ENCODE measurements at regions not wholly inside any gene's neighbourhood (a gene's known extent, or its start where the extent isn't known, plus 50 kb on each side); places are given as distances from the start of the nearest gene placed in this dataset.

GRCh38 chr15:67914028-67914427 lies 74.2 kb upstream of the RNU6-1 start:
- no peak for TF ChIP-seq CTCF (IDR thresholded peaks at IDR 0.05; ENCODE audit: low read length, missing control alignments)
- no peak overlapping the region for H3K4me3 ChIP-seq (replicated peaks; ENCODE audit: low read depth, low read length)
- no peak for DNase-seq (ENCODE audit: low read depth)

GRCh38 chr15:67914537-67915460 lies 75.0 kb upstream of the RNU6-1 start:
- no peak overlapping the region for H3K4me3 ChIP-seq (replicated peaks; ENCODE audit: low read depth, low read length)
- peak; percentile 47 for DNase-seq (ENCODE audit: low read depth)
- TF ChIP-seq CTCF (IDR thresholded peaks at IDR 0.05; ENCODE audit: low read length, missing control alignments), result no peak

- no peak for TF ChIP-seq CTCF (IDR thresholded peaks at IDR 0.05; ENCODE audit: low read length, missing control alignments)
- no peak overlapping the region for H3K4me3 ChIP-seq (replicated peaks; ENCODE audit: low read depth, low read length)
- peak; percentile 20 for DNase-seq (ENCODE audit: low read depth)
Measured at GRCh38 chr15:67915461-67916374, 75.9 kb upstream of the RNU6-1 start.

- no peak for DNase-seq (ENCODE audit: low read depth)
- TF ChIP-seq CTCF (IDR thresholded peaks at IDR 0.05; ENCODE audit: low read length, missing control alignments), result no peak
- H3K4me3 ChIP-seq (replicated peaks; ENCODE audit: low read depth, low read length), result no peak overlapping the region
Measured at GRCh38 chr15:67916565-67916964, 76.7 kb upstream of the RNU6-1 start.

GRCh38 chr15:67917037-67917436 lies 77.2 kb upstream of the RNU6-1 start:
- no peak for TF ChIP-seq CTCF (IDR thresholded peaks at IDR 0.05; ENCODE audit: low read length, missing control alignments)
- no peak for DNase-seq (ENCODE audit: low read depth)

GRCh38 chr15:67917636-67918035 lies 77.8 kb upstream of the RNU6-1 start:
- TF ChIP-seq CTCF (IDR thresholded peaks at IDR 0.05; ENCODE audit: low read length, missing control alignments), result no peak
- DNase-seq (ENCODE audit: low read depth), result no peak
- H3K4me3 ChIP-seq (replicated peaks; ENCODE audit: low read depth, low read length), result no peak overlapping the region

More at GRCh38 chr15:67917037-67917436, 77.2 kb upstream of the RNU6-1 start:
- no peak overlapping the region for H3K4me3 ChIP-seq (replicated peaks; ENCODE audit: low read depth, low read length)
